ENCODE measurements at regions not wholly inside any gene's neighbourhood (a gene's known extent, or its start where the extent isn't known, plus 50 kb on each side); places are given as distances from the start of the nearest gene placed in this dataset.

DNA sequence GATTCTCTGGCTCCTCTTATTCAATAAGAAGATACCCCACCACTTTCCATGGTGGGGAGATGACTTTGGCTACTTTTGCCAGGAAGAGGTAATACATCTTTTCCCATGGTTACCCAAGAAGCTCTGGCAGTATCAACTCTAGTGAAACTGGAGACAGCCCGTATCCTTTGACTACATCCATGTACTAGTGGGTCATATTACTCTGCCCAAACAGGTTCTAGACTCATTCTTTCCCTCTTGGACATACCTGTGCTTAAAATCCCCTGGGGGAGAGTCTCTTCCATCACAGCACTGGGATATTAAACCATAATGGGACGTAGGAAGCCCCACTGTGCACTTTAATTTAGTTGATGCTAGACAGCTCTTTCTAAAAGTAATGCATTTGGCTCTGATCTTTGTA, 144.7 kb upstream of the KLF12 start:
- TF ChIP-seq, protein P1, sequence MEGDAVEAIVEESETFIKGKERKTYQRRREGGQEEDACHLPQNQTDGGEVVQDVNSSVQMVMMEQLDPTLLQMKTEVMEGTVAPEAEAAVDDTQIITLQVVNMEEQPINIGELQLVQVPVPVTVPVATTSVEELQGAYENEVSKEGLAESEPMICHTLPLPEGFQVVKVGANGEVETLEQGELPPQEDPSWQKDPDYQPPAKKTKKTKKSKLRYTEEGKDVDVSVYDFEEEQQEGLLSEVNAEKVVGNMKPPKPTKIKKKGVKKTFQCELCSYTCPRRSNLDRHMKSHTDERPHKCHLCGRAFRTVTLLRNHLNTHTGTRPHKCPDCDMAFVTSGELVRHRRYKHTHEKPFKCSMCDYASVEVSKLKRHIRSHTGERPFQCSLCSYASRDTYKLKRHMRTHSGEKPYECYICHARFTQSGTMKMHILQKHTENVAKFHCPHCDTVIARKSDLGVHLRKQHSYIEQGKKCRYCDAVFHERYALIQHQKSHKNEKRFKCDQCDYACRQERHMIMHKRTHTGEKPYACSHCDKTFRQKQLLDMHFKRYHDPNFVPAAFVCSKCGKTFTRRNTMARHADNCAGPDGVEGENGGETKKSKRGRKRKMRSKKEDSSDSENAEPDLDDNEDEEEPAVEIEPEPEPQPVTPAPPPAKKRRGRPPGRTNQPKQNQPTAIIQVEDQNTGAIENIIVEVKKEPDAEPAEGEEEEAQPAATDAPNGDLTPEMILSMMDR (IDR thresholded peaks at IDR 0.05): no peak
- no peak for TF ChIP-seq POLR2A (IDR thresholded peaks at IDR 0.05)
- TF ChIP-seq EP300 (IDR thresholded peaks at IDR 0.05): no peak

All from ovary (tissue), 3 donors.